ENCODE measurements at regions not wholly inside any gene's neighbourhood (a gene's known extent, or its start where the extent isn't known, plus 50 kb on each side); places are given as distances from the start of the nearest gene placed in this dataset.

DNA sequence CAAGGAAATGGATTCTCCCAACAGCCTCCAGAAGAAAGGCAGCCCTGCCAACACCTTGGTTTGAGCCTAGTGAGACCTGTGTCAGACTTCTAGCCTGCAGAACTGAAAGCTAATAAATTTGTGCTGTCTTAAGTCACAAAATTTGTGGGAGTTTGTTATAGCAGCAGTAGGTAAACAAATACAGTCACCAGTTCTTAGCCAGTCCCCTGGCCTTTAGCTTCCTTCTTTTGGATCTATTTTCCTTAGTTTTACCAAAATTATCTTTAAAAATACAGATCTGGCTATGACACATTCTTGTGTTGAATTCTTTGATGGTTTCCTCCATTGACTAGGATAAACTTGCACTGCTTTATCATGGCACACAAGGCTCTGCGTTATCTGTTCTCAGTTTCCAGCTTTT is 697.9 kb upstream of the FANCL start:
- TF ChIP-seq, protein P1, sequence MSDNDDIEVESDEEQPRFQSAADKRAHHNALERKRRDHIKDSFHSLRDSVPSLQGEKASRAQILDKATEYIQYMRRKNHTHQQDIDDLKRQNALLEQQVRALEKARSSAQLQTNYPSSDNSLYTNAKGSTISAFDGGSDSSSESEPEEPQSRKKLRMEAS (IDR thresholded peaks at IDR 0.05; ENCODE audit: low read depth, low read length), result no peak
- TF ChIP-seq, protein P2, sequence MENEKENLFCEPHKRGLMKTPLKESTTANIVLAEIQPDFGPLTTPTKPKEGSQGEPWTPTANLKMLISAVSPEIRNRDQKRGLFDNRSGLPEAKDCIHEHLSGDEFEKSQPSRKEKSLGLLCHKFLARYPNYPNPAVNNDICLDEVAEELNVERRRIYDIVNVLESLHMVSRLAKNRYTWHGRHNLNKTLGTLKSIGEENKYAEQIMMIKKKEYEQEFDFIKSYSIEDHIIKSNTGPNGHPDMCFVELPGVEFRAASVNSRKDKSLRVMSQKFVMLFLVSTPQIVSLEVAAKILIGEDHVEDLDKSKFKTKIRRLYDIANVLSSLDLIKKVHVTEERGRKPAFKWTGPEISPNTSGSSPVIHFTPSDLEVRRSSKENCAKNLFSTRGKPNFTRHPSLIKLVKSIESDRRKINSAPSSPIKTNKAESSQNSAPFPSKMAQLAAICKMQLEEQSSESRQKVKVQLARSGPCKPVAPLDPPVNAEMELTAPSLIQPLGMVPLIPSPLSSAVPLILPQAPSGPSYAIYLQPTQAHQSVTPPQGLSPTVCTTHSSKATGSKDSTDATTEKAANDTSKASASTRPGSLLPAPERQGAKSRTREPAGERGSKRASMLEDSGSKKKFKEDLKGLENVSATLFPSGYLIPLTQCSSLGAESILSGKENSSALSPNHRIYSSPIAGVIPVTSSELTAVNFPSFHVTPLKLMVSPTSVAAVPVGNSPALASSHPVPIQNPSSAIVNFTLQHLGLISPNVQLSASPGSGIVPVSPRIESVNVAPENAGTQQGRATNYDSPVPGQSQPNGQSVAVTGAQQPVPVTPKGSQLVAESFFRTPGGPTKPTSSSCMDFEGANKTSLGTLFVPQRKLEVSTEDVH (IDR thresholded peaks at IDR 0.05; ENCODE audit: low read depth, partially characterized antibody), result no peak
- TF ChIP-seq POLR2AphosphoS5 (IDR thresholded peaks at IDR 0.05; ENCODE audit: low read length) (no peak), JUNB (IDR thresholded peaks at IDR 0.05) (no peak), SREBF2 (IDR thresholded peaks at IDR 0.05; ENCODE audit: low read length) (no peak), POLR2A (IDR thresholded peaks at IDR 0.05; ENCODE audit: low read depth, low read length) (no peak), SPI1 (IDR thresholded peaks at IDR 0.05; ENCODE audit: borderline replicate concordance, insufficient read depth, low read depth, low read length) (no peak)
- TF ChIP-seq, protein P3, sequence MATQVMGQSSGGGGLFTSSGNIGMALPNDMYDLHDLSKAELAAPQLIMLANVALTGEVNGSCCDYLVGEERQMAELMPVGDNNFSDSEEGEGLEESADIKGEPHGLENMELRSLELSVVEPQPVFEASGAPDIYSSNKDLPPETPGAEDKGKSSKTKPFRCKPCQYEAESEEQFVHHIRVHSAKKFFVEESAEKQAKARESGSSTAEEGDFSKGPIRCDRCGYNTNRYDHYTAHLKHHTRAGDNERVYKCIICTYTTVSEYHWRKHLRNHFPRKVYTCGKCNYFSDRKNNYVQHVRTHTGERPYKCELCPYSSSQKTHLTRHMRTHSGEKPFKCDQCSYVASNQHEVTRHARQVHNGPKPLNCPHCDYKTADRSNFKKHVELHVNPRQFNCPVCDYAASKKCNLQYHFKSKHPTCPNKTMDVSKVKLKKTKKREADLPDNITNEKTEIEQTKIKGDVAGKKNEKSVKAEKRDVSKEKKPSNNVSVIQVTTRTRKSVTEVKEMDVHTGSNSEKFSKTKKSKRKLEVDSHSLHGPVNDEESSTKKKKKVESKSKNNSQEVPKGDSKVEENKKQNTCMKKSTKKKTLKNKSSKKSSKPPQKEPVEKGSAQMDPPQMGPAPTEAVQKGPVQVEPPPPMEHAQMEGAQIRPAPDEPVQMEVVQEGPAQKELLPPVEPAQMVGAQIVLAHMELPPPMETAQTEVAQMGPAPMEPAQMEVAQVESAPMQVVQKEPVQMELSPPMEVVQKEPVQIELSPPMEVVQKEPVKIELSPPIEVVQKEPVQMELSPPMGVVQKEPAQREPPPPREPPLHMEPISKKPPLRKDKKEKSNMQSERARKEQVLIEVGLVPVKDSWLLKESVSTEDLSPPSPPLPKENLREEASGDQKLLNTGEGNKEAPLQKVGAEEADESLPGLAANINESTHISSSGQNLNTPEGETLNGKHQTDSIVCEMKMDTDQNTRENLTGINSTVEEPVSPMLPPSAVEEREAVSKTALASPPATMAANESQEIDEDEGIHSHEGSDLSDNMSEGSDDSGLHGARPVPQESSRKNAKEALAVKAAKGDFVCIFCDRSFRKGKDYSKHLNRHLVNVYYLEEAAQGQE (IDR thresholded peaks at IDR 0.05; ENCODE audit: low read depth, low read length), result no peak

All from GM12878 (cell line).